Glutamatergic neuron (in vitro differentiated cells): ENCODE measurements at regions not wholly inside any gene's neighbourhood (a gene's known extent, or its start where the extent isn't known, plus 50 kb on each side); places are given as distances from the start of the nearest gene placed in this dataset.

Experiments
- DNase-seq: peaks from one replicate; pipeline ENCODE4 v3.0.0; 2022
- H3K27ac Mint-ChIP-seq: one replicate; pipeline ENCODE4 v1.8.0; 2020; ENCODE audit warnings: mild to moderate bottlenecking, mixed read lengths, inconsistent platforms; ENCODE audit not compliant: unreplicated experiment
- H3K27me3 Mint-ChIP-seq: one replicate; pipeline ENCODE4 v1.8.0; 2020; ENCODE audit warnings: mild to moderate bottlenecking, moderate library complexity, mixed read lengths, inconsistent platforms; ENCODE audit not compliant: unreplicated experiment
- H3K36me3 Mint-ChIP-seq: one replicate; pipeline ENCODE4 v1.8.0; 2020; ENCODE audit warnings: mild to moderate bottlenecking, mixed read lengths, inconsistent platforms; ENCODE audit not compliant: unreplicated experiment
- H3K4me1 Mint-ChIP-seq: one replicate; pipeline ENCODE4 v1.8.0; 2020; ENCODE audit warnings: mild to moderate bottlenecking, low read depth, mixed read lengths, inconsistent platforms; ENCODE audit not compliant: unreplicated experiment
- H3K4me3 Mint-ChIP-seq: one replicate; pipeline ENCODE4 v1.8.0; 2020; ENCODE audit warnings: mild to moderate bottlenecking, mixed read lengths, inconsistent platforms; ENCODE audit not compliant: unreplicated experiment
- H3K9me3 Mint-ChIP-seq: one replicate; pipeline ENCODE4 v1.8.0; 2020; ENCODE audit warnings: mild to moderate bottlenecking, moderate library complexity, mixed read lengths, inconsistent platforms; ENCODE audit not compliant: unreplicated experiment
- TF ChIP-seq, protein P1 (sequence below): fragments of 200-600 bp; sonication (generic); IDR thresholded peaks from one replicate; pipeline ENCODE4 v1.5.0; 2021; ENCODE audit not compliant: partially characterized antibody, unreplicated experiment

DNA sequence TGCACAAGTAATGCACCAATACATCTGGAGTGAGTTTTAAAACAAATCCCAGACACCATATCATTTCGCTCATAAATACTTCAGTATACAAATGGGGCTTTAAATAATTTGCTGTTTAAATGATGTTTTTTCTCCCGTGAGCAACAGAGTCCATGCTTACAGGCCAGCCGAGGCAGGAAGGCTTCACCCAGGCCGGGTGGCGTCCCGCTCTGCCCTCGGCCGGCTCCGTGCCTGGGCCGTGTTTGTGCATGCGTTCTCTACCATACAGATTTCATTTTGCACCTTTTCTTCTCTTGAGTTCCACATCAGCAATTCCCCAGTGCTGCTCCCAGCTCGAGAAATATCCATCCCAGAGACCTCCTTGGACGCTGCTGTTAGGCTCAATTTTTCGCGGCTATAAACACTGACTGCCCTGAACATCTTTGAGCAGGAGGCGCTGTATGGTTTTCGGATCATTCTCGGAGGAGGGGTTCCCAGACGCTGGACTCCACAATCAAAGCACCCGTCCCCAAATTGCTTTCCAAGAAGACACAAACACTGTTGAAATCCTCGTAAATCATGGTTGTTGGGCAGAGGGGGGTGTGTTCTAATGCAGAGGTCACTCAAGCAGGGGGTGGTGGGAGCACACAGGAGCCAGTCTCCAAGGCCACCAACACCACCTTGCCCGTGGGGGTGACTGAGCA is 91.6 kb downstream of the MICALL2 start:
- H3K27me3 Mint-ChIP-seq: peaks cover 4% of the 10 kb centered on the region
- peak overlapping the region; percentile 48 for H3K4me3 Mint-ChIP-seq
- no peaks in the 10 kb centered on the region for H3K36me3 Mint-ChIP-seq
- TF ChIP-seq, protein P1, sequence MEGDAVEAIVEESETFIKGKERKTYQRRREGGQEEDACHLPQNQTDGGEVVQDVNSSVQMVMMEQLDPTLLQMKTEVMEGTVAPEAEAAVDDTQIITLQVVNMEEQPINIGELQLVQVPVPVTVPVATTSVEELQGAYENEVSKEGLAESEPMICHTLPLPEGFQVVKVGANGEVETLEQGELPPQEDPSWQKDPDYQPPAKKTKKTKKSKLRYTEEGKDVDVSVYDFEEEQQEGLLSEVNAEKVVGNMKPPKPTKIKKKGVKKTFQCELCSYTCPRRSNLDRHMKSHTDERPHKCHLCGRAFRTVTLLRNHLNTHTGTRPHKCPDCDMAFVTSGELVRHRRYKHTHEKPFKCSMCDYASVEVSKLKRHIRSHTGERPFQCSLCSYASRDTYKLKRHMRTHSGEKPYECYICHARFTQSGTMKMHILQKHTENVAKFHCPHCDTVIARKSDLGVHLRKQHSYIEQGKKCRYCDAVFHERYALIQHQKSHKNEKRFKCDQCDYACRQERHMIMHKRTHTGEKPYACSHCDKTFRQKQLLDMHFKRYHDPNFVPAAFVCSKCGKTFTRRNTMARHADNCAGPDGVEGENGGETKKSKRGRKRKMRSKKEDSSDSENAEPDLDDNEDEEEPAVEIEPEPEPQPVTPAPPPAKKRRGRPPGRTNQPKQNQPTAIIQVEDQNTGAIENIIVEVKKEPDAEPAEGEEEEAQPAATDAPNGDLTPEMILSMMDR: no peak
- H3K4me1 Mint-ChIP-seq: peaks cover 18% of the 10 kb centered on the region
- H3K9me3 Mint-ChIP-seq: peaks cover 10% of the 10 kb centered on the region
- DNase-seq: no peak
- peak overlapping the region; percentile 48 for H3K27ac Mint-ChIP-seq

DNA sequence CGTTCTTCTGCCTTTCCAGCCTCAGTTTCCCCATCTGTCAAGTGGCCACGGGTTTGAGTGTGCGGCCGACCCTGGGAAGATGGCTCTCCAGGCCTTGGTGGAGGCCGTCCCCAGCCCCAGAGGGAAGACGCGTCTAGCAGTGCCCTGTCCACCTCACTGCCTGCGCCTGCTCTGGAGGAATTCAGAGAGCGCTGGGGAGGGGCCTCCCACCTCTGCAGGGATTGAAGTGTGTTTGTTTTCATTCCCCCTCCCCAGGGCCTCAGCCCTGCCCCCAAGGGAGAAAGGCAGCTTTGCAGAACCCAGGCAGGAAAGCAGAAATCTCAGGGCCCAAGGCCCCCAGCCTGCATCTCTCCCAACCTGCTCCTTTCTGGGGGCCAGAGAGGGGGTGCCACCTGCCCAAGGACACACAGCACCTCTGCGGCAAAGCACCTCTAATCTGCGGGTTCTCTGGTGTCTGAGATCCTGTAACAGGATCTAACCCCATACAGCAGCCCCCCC is 91.0 kb downstream of the MICALL2 start:
- peaks cover 10% of the 10 kb centered on the region for H3K9me3 Mint-ChIP-seq
- TF ChIP-seq, protein P1: no peak
- peak overlapping the region; percentile 48 for H3K27ac Mint-ChIP-seq
- H3K4me1 Mint-ChIP-seq: peaks cover 18% of the 10 kb centered on the region
- H3K36me3 Mint-ChIP-seq: no peaks in the 10 kb centered on the region
- no peak for DNase-seq
- peaks cover 4% of the 10 kb centered on the region for H3K27me3 Mint-ChIP-seq
- H3K4me3 Mint-ChIP-seq: peak overlapping the region; percentile 48

- no peak overlapping the region for H3K4me3 Mint-ChIP-seq
- peak overlapping the region; percentile 72 for H3K27ac Mint-ChIP-seq
- peaks cover 18% of the 10 kb centered on the region for H3K4me1 Mint-ChIP-seq
- peak; percentile 96 for DNase-seq
- no peaks in the 10 kb centered on the region for H3K36me3 Mint-ChIP-seq
- peaks cover 7% of the 10 kb centered on the region for H3K9me3 Mint-ChIP-seq
- TF ChIP-seq, protein P1: peak; percentile 84
- peaks cover 8% of the 10 kb centered on the region for H3K27me3 Mint-ChIP-seq
Measured at GRCh38 chr7:1368682-1369571, 90.3 kb downstream of the MICALL2 start.

GRCh38 chr7:1369916-1370657 is 89.2 kb downstream of the MICALL2 start:
- no peak for DNase-seq
- H3K27me3 Mint-ChIP-seq: peaks cover 8% of the 10 kb centered on the region
- H3K27ac Mint-ChIP-seq: no peak overlapping the region
- peaks cover 7% of the 10 kb centered on the region for H3K9me3 Mint-ChIP-seq
- TF ChIP-seq, protein P1: no peak
- peaks cover 16% of the 10 kb centered on the region for H3K4me1 Mint-ChIP-seq
- H3K36me3 Mint-ChIP-seq: no peaks in the 10 kb centered on the region
- no peak overlapping the region for H3K4me3 Mint-ChIP-seq
